ENCODE measurements at regions not wholly inside any gene's neighbourhood (a gene's known extent, or its start where the extent isn't known, plus 50 kb on each side); places are given as distances from the start of the nearest gene placed in this dataset.

DNA sequence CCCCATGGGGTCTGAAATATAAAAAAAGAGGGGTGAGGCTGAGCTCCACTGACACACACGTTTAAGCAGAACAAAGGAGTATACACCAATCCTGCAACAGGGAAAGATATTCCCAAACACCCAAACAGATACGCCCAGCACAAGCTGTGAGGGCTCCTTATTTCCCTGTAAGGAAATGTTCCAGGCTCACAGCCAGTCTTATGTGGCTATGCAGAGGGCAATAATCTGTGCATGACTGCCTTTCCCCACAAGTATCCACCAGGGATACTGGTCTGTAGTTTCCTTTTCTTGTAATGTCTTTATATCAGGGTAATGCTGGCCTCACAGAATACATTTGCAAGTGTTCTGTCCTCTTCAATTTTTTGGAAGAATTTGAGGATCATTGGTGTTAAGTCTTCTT lies 141.7 kb upstream of the DAAM1 start:
- TF ChIP-seq, protein P1, sequence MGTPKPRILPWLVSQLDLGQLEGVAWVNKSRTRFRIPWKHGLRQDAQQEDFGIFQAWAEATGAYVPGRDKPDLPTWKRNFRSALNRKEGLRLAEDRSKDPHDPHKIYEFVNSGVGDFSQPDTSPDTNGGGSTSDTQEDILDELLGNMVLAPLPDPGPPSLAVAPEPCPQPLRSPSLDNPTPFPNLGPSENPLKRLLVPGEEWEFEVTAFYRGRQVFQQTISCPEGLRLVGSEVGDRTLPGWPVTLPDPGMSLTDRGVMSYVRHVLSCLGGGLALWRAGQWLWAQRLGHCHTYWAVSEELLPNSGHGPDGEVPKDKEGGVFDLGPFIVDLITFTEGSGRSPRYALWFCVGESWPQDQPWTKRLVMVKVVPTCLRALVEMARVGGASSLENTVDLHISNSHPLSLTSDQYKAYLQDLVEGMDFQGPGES (IDR thresholded peaks at IDR 0.05; ENCODE audit: low read depth, low read length), result no peak
- no peak for TF ChIP-seq FOSL2 (IDR thresholded peaks at IDR 0.05; ENCODE audit: borderline replicate concordance, low read depth)
- no peak for TF ChIP-seq TAF1 (IDR thresholded peaks at IDR 0.05; ENCODE audit: borderline replicate concordance, low read depth, low read length)
- TF ChIP-seq RXRA (IDR thresholded peaks at IDR 0.05; ENCODE audit: borderline replicate concordance, low read depth), result no peak
- TF ChIP-seq NRF1 (IDR thresholded peaks at IDR 0.05; ENCODE audit: low read depth, low read length), result no peak
- TF ChIP-seq GABPA (IDR thresholded peaks at IDR 0.05; ENCODE audit: low read depth), result no peak
- no peak for TF ChIP-seq SMC3 (IDR thresholded peaks at IDR 0.05; ENCODE audit: low read depth, low read length)
- TF ChIP-seq FOXM1 (IDR thresholded peaks at IDR 0.05; ENCODE audit: low read depth), result no peak
- TF ChIP-seq RFX5 (IDR thresholded peaks at IDR 0.05; ENCODE audit: low read length), result no peak
- no peak for TF ChIP-seq EZH2phosphoT487 (IDR thresholded peaks at IDR 0.05; ENCODE audit: borderline replicate concordance, low read depth)
- no peak for TF ChIP-seq ELF1 (IDR thresholded peaks at IDR 0.05)
- no peak for TF ChIP-seq MEF2A (IDR thresholded peaks at IDR 0.05; ENCODE audit: borderline replicate concordance, low read depth)
- TF ChIP-seq EP300 (IDR thresholded peaks at IDR 0.05; ENCODE audit: borderline replicate concordance in 1 of 2, low read depth in 1 of 2, low read length in 1 of 2), result no peak
- TF ChIP-seq NFIC (IDR thresholded peaks at IDR 0.05; ENCODE audit: borderline replicate concordance), result no peak
- TF ChIP-seq JUND (IDR thresholded peaks at IDR 0.05), result no peak
- no peak for TF ChIP-seq SIN3A (IDR thresholded peaks at IDR 0.05; ENCODE audit: borderline replicate concordance, low read depth, low read length)
- H4K20me1 ChIP-seq (ENCODE audit: insufficient read depth), result no peaks in the 10 kb centered on the region
- ChIA-PET POLR2A (no interaction called here), CTCF (interaction anchor here (1.2 to 2.7 kb wide), 2 partner anchors 9 to 18 kb away, joined by 4 to 15 read pairs; no protein-coding TSS in a partner anchor)
- no peak overlapping the region for H3K9ac ChIP-seq
- no peaks in the 10 kb centered on the region; the same call in 1 of the 2 replicates for H3K9me3 ChIP-seq
- no peak for DNase-seq
- no peaks in the 10 kb centered on the region for H3K27me3 ChIP-seq (ENCODE audit: insufficient read depth)
- H3K36me3 ChIP-seq (replicated peaks in 1 of 2; ENCODE audit: control insufficient read depth in 1 of 2, insufficient read depth in 2 of 2, low read length in 1 of 2), result no peaks in the 10 kb centered on the region
- H3K79me2 ChIP-seq (ENCODE audit: insufficient read depth), result no peaks in the 10 kb centered on the region
- WGBS (ENCODE audit: low lambda C conversion rate), result 57% methylated on average over 2 of the region's 2 CpGs
- H3K4me3 ChIP-seq (ENCODE audit: low read depth in 2 of 2, low read length in 1 of 2), result no peak overlapping the region
- H3K9me2 ChIP-seq, result no peaks in the 10 kb centered on the region
- H3F3A ChIP-seq (replicated peaks; ENCODE audit: insufficient read depth), result no peaks in the 10 kb centered on the region
- no peak overlapping the region for H2AFZ ChIP-seq (ENCODE audit: low read depth)
- no peaks in the 10 kb centered on the region for H3K4me1 ChIP-seq (ENCODE audit: control insufficient read depth in 1 of 2, insufficient read depth in 2 of 2, low read depth in 1 of 2, low read length in 1 of 2)
- no peak overlapping the region for H3K4me2 ChIP-seq
- no peak overlapping the region for H3K27ac ChIP-seq (ENCODE audit: low read depth in 2 of 2, low read length in 1 of 2)

DNA sequence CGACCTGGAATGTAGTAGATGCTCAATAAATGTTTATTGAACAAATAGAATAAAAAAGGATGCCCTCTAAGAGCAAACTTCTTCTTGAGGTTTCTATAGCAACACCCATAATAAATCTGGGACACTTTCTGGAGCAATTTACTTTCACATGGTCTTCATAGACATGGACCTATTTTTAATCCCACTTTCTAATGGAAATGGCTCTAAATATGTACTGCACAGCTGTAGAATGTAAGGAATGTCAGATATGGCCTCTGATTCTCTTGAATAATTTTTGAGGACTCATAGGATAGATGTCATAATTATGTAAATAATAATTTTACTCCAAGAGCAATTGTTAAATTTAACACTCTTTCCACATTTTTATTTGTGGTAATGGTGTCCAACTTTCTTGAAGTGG lies 133.5 kb upstream of the DAAM1 start:
- H3K27ac ChIP-seq (ENCODE audit: low read depth in 2 of 2, low read length in 1 of 2), result no peak overlapping the region
- H3K9me2 ChIP-seq, result no peaks in the 10 kb centered on the region
- H3K4me1 ChIP-seq (ENCODE audit: control insufficient read depth in 1 of 2, insufficient read depth in 2 of 2, low read depth in 1 of 2, low read length in 1 of 2), result no peaks in the 10 kb centered on the region
- H2AFZ ChIP-seq (ENCODE audit: low read depth), result no peak overlapping the region
- ChIA-PET POLR2A (interaction anchor here (0.9 kb wide), 1 partner anchor 144 kb away, joined by 3 read pairs; no protein-coding TSS in a partner anchor), CTCF (interaction anchor here (0.5 to 2.0 kb wide), 37 partner anchors 9 to 690 kb away, joined by 3 to 25 read pairs (median 4); no protein-coding TSS in a partner anchor)
- H3K27me3 ChIP-seq (ENCODE audit: insufficient read depth), result no peaks in the 10 kb centered on the region
- H3K9ac ChIP-seq, result no peak overlapping the region
- peaks cover 2% of the 10 kb centered on the region for H3F3A ChIP-seq (replicated peaks; ENCODE audit: insufficient read depth)
- no peak overlapping the region for H3K4me3 ChIP-seq (ENCODE audit: low read depth in 2 of 2, low read length in 1 of 2)
- WGBS (ENCODE audit: low lambda C conversion rate), result 6% methylated on average over 1 of the region's 1 CpG
- no peak overlapping the region for H3K4me2 ChIP-seq
- H3K36me3 ChIP-seq (replicated peaks in 1 of 2; ENCODE audit: control insufficient read depth in 1 of 2, insufficient read depth in 2 of 2, low read length in 1 of 2), result no peaks in the 10 kb centered on the region
- H3K79me2 ChIP-seq (ENCODE audit: insufficient read depth), result no peaks in the 10 kb centered on the region
- H4K20me1 ChIP-seq (ENCODE audit: insufficient read depth), result no peaks in the 10 kb centered on the region
- H3K9me3 ChIP-seq, result no peaks in the 10 kb centered on the region
- DNase-seq, result no peak
- no peak for TF ChIP-seq ZBTB33 (IDR thresholded peaks at IDR 0.05; ENCODE audit: borderline replicate concordance, low read depth)
- TF ChIP-seq MEF2A (IDR thresholded peaks at IDR 0.05; ENCODE audit: borderline replicate concordance, low read depth), result no peak
- TF ChIP-seq POLR2AphosphoS5 (IDR thresholded peaks at IDR 0.05; ENCODE audit: low read depth, low read length), result no peak
- TF ChIP-seq NFIC (IDR thresholded peaks at IDR 0.05; ENCODE audit: borderline replicate concordance), result no peak
- TF ChIP-seq, protein P1 (IDR thresholded peaks at IDR 0.05; ENCODE audit: low read depth, low read length), result no peak
- no peak for TF ChIP-seq SMC3 (IDR thresholded peaks at IDR 0.05; ENCODE audit: low read depth, low read length)
- no peak for TF ChIP-seq TCF12 (IDR thresholded peaks at IDR 0.05)
- TF ChIP-seq FOXM1 (IDR thresholded peaks at IDR 0.05; ENCODE audit: low read depth), result no peak
- TF ChIP-seq SIN3A (IDR thresholded peaks at IDR 0.05; ENCODE audit: borderline replicate concordance, low read depth, low read length), result no peak
- TF ChIP-seq, protein P2, sequence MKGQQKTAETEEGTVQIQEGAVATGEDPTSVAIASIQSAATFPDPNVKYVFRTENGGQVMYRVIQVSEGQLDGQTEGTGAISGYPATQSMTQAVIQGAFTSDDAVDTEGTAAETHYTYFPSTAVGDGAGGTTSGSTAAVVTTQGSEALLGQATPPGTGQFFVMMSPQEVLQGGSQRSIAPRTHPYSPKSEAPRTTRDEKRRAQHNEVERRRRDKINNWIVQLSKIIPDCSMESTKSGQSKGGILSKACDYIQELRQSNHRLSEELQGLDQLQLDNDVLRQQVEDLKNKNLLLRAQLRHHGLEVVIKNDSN (IDR thresholded peaks at IDR 0.05; ENCODE audit: borderline replicate concordance, low read depth), result no peak
- TF ChIP-seq EP300 (IDR thresholded peaks at IDR 0.05; ENCODE audit: borderline replicate concordance in 1 of 2, low read depth in 1 of 2, low read length in 1 of 2), result no peak
- no peak for TF ChIP-seq TAF1 (IDR thresholded peaks at IDR 0.05; ENCODE audit: borderline replicate concordance, low read depth, low read length)
- TF ChIP-seq GATA2 (CRISPR knock-in tag; IDR thresholded peaks at IDR 0.05), result no peak
